ENCODE measurements at regions not wholly inside any gene's neighbourhood (a gene's known extent, or its start where the extent isn't known, plus 50 kb on each side); places are given as distances from the start of the nearest gene placed in this dataset.

DNA sequence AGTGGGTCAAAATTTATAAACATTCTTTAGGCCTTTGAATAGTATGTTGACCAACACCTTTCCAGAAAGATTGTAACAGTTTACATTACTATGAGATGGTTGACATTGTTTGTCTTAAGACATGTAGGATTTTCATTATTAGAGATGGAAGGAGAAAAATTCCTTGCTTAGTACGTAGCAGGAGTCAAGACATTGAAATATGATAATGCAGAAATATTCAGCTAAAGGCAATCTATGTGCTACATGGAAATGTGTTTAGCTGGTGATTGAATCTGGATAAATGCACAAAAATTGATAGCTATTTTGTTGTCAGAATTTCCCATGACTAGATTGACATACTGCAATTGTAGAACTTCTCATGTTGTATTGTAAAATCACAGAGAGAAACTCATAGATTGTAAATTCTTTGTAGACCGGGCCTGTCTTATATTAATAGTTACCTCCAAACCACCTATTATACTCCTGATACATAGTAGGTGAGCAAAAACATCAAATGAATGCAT, 370.4 kb upstream of the CBLB start:
- H3K27me3 ChIP-seq (ENCODE audit: low read depth), result no peaks in the 10 kb centered on the region
- intact Hi-C loops (cut with micrococcal nuclease), result no loop called here
- H3K27ac ChIP-seq (replicated peaks), result no peak overlapping the region
- H3K4me3 ChIP-seq, result no peak overlapping the region
- no peak for TF ChIP-seq CTCF (IDR thresholded peaks at IDR 0.05; ENCODE audit: borderline replicate concordance)
- peaks cover 7% of the 10 kb centered on the region for H3K9me3 ChIP-seq (replicated peaks)
- no peaks in the 10 kb centered on the region for H3K36me3 ChIP-seq
- H3K4me1 ChIP-seq, result no peaks in the 10 kb centered on the region
- no peak for DNase-seq

GRCh38 chr3:106241593-106241992, 372.8 kb upstream of the CBLB start:
- H3K9me3 ChIP-seq (replicated peaks), result peaks cover 3% of the 10 kb centered on the region
- H3K27ac ChIP-seq (replicated peaks), result no peak overlapping the region
- intact Hi-C loops (cut with micrococcal nuclease), result no loop called here
- no peaks in the 10 kb centered on the region for H3K4me1 ChIP-seq
- H3K27me3 ChIP-seq (ENCODE audit: low read depth), result no peaks in the 10 kb centered on the region
- H3K36me3 ChIP-seq, result no peaks in the 10 kb centered on the region
- DNase-seq, result no peak
- H3K4me3 ChIP-seq, result no peak overlapping the region
- no peak for TF ChIP-seq CTCF (IDR thresholded peaks at IDR 0.05; ENCODE audit: borderline replicate concordance)

DNA sequence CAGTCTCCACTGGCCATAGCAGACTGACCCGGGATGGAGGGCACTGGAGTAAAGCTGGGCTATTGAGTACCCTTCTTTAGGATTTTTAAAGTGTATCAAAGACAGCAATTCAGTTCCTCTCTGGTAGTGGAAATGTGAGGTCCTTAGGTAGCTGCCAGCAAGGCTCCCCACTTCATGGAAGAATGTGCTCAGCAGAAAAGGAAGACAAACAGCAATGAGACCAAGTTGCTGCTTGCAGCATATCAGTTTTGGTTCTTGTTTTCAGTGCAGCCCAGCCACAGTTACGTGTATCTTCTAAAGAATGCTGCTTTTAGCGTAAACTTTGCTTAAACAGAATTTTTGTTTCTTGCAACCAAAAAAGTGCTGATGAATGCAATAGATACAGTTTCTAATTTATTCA, 374.0 kb upstream of the CBLB start:
- no peak for DNase-seq
- Histone ChIP-seq H3K4me3 (no peak overlapping the region), H3K4me1 (no peaks in the 10 kb centered on the region), H3K27me3 (ENCODE audit: low read depth) (no peaks in the 10 kb centered on the region), H3K36me3 (no peaks in the 10 kb centered on the region), H3K9me3 (replicated peaks) (no peaks in the 10 kb centered on the region), H3K27ac (replicated peaks) (no peak overlapping the region)
- intact Hi-C loops (cut with micrococcal nuclease), result no loop called here
- TF ChIP-seq CTCF (IDR thresholded peaks at IDR 0.05; ENCODE audit: borderline replicate concordance), result no peak

DNA sequence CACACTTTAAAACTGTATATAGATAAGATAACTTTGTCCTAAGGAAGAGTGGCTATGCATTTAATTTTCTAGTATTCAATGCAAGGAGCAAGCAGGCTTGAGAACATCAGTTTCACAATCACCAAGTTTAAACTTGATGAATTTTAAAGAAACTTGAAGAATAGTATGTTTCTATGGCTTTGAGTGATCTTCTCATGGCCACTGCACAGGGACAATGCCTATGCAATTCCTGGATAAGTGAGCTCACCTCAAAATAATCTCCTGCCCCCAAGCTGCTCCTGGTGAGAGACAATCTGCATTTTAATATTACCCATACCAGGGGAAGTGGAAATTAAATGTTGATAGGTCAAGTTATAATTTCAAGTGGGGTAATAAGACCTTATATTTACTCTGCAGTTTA, 376.6 kb upstream of the CBLB start:
- DNase-seq, result no peak
- Histone ChIP-seq H3K36me3 (no peaks in the 10 kb centered on the region), H3K9me3 (replicated peaks) (no peaks in the 10 kb centered on the region), H3K4me3 (no peak overlapping the region), H3K27ac (replicated peaks) (no peak overlapping the region), H3K4me1 (no peaks in the 10 kb centered on the region), H3K27me3 (ENCODE audit: low read depth) (no peaks in the 10 kb centered on the region)
- no peak for TF ChIP-seq CTCF (IDR thresholded peaks at IDR 0.05; ENCODE audit: borderline replicate concordance)
- intact Hi-C loops (cut with micrococcal nuclease), result no loop called here

GRCh38 chr3:106247902-106248684, 379.3 kb upstream of the CBLB start:
- Histone ChIP-seq H3K27me3 (ENCODE audit: low read depth) (no peaks in the 10 kb centered on the region), H3K27ac (replicated peaks) (no peak overlapping the region), H3K4me3 (no peak overlapping the region), H3K4me1 (no peaks in the 10 kb centered on the region), H3K9me3 (replicated peaks) (peaks cover 10% of the 10 kb centered on the region), H3K36me3 (no peaks in the 10 kb centered on the region)
- intact Hi-C loops (cut with micrococcal nuclease), result no loop called here
- no peak for DNase-seq
- no peak for TF ChIP-seq CTCF (IDR thresholded peaks at IDR 0.05; ENCODE audit: borderline replicate concordance)
